HG03342 (cell line): ENCODE measurements at regions not wholly inside any gene's neighbourhood (a gene's known extent, or its start where the extent isn't known, plus 50 kb on each side); places are given as distances from the start of the nearest gene placed in this dataset.
"Not testable (repeated sequence)": the region's sequence is repeated elsewhere in the genome, so short reads cannot be mapped to it uniquely, and the experiment has no call there.

Experiments used
- ATAC-seq: cut with Tn5 transposase; IDR thresholded peaks from one replicate; pipeline ENCODE4 v1.9.1; 2021; ENCODE audit warnings: mild to moderate bottlenecking, moderate library complexity; ENCODE audit not compliant: unreplicated experiment

- ATAC-seq, result no peak
Observed at GRCh38 chr18:42445359-42445758, 490.3 kb downstream of the PIK3C3 start.

DNA sequence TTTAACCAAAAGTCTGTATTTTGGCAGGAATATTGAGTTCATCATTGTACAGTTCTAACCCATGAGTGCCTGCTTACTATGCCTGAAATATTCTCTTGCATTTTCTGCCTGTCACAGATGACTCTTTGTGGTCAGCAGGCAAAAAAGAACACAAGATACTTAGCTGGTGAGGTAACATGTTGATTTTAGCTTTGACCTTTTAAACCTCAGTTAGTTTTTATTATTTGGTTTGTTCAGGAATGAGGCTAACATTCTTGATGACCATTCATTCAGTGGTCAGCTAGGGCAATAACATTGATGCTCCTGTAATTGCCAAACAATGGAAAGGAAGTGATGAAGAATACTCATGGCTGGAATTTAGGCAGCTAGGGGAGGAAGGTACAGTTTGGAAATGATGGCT, 491.2 kb downstream of the PIK3C3 start:
- no peak for ATAC-seq

GRCh38 chr18:42447688-42448087, 492.7 kb downstream of the PIK3C3 start:
- no peak for ATAC-seq

DNA sequence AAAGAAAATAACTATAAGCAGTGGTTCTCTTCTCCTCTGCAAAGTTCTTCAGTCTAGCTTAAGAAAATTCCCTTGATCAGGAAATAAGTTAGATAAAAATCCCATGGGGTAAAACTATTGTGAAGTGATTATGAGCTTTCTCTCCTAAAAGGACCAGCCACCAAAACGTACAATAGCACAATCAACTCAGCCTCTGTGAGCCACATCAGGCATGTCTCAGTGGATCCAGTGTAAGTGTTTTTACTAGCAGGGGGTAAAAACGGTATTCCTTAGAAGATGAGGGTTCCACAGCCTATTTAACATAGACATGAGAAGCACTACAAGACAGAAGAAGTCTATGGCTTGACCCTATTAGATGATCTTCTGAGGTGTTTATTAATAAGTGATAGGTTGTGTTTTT, 503.2 kb downstream of the PIK3C3 start:
- ATAC-seq, result no peak

GRCh38 chr18:42459873-42460272, 504.8 kb downstream of the PIK3C3 start:
- ATAC-seq, result no peak

DNA sequence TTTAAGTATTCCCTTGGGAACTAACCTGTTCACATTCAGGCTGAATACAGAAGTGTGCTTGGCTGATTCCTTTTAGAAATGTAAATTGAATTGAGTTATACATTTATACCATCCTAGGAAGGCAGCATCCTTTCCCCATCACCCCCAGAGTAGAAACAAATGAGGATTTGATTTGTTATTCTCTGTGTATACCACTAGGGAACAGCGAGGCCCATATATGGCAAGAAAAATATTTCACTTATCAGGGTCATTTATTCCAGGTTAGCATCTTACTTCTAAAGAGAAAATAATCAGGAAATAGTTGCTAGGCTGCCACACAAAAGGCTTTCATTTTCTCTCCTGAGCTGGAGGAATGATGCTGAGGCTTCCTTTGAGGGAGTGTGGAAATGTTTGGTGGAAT, 516.9 kb downstream of the PIK3C3 start:
- no peak for ATAC-seq

GRCh38 chr18:42473611-42474010, 518.6 kb downstream of the PIK3C3 start:
- no peak for ATAC-seq

DNA sequence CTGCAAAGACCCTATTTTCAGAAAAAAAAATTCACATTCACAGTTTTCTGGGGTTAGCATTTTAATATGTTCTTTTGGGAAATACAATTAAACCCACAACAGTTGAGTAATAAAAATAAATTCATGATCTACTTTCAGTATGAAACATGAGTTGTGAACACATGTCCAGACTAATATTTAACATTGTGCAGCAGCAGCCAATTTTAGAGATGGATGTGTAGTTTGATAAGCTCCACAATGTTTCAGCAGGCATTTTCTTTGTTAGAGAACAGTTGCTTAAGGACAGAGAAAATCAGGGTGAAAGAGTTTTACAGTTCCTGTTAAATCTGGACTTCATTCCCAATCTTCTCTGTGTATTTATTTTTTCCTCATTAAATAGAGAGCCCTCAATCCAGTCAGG, 519.5 kb downstream of the PIK3C3 start:
- ATAC-seq, result no peak

- ATAC-seq, result no peak
Observed at GRCh38 chr18:42475157-42475556, 520.1 kb downstream of the PIK3C3 start.

GRCh38 chr18:42477267-42477666, 522.2 kb downstream of the PIK3C3 start:
- ATAC-seq, result no peak

GRCh38 chr18:42480441-42480840, 525.4 kb downstream of the PIK3C3 start:
- no peak for ATAC-seq

GRCh38 chr18:42484648-42485047, 529.6 kb downstream of the PIK3C3 start:
- ATAC-seq, result no peak

DNA sequence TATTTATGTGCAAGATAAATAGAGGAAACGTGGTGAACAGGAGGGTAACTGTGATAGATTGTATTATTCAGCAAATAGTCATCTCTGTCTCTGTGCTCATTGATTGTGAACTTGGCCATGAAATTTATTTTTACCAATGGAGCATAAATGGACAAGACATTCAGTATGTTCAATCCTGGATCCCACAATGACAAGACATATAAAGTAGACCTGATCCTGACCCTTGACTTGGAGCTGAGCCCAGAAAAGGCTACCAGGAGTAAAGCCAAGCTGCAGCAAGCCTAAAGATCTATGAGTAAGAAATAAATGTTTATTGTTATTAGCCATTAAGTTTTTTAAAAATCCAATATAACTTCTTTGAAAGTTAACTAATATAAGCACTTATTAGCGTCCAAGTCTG, 531.2 kb downstream of the PIK3C3 start:
- ATAC-seq, result no peak

DNA sequence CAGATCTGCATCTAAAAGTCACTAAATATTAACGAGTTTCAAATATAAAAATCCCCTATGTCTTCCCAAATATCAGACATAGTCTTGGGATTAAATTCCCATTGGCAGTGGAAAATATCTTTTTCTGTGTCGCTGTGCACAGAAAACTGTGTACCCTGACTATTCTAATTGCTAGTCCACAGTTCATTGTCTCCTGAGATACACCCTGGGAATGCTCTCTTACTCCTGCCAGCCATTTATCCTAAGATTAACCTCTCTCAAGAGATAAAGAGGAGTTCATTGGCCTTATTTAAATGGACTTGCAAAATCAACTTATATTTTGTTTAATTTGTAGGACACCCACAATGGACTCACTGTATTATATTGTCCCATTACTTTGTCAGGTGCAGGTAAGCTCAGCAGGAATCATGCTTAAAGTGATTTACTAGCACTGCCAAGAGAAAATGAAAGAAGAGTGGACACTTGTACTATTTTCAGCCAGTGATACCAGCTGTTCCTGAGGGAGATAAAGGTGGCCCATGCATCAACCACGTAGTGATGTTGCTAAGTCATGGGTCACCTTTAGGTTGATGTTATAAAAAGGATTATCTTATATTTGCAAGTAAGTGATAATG, 553.8 kb downstream of the PIK3C3 start:
- no peak for ATAC-seq

DNA sequence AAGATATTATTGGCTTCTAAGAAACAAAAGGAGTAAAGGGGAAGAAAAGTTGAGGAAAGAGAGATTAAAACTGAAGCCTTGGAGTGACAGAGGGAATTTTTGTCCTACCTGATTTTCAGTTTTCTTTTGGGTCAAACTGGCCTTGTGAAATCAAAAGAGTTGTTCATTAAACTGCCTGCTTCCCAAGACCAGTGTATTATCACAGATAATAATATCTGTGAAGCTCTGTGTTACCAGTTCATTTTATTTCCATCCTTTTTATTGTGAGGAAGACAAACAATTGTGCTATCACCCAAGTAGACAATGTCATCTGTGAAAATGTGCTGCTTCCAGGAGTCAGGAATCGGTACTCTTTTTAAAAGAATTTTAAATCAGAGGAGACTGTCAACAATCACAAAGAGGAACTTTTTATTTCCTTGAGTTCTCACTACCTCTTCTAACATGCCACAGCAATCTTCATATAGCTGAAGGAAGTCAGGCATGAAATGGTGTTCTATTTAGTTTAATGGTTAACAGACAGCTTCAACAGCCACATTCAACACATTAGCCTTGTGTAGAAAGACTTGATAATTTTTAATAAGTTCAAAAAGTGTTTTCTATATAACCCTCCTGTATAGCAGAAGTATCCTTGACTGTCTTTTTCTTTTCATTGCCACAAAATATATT, 554.8 kb downstream of the PIK3C3 start:
- peak; percentile 91 for ATAC-seq

DNA sequence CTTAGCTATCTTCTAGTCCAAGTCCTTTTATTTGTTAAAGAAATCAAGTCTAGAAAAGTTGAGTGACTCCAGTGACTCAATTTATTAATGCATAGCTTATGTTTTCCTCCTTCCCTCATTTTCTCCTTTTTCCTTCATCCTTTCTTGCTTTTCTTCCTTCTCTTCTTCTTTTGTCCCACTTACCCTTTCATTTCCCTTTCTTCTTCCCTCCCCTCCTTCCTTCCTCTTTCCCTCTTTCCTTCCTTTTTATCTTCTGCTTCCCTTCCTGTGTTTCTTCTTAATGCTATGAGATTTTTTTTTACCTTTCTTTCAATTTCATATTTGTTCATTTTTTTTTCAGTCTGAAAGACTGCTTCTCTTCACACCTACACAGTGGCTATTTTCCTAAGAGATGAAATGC, 555.5 kb downstream of the PIK3C3 start:
- ATAC-seq, result no peak

DNA sequence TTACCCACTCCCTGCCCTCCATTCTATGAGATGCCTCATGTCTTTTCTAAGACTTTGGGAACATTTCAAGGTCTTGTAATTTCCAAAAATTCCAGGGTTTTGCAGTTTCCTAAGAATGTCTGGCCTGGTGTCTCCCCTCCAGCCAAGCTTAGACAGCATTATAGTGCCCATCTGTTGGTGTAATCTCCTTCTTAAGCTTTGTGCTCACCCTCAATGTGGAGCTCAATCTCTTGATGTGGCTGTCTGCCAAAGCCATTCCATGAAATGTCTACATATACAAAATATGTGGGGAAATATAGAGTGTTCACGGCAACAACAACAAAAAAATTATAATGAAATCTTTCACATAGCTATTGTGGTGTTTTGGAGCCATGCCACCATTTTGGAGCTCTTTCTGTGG, 558.4 kb downstream of the PIK3C3 start:
- ATAC-seq, result no peak

- ATAC-seq, result no peak
Observed at GRCh38 chr18:42514512-42514911, 559.5 kb downstream of the PIK3C3 start.

DNA sequence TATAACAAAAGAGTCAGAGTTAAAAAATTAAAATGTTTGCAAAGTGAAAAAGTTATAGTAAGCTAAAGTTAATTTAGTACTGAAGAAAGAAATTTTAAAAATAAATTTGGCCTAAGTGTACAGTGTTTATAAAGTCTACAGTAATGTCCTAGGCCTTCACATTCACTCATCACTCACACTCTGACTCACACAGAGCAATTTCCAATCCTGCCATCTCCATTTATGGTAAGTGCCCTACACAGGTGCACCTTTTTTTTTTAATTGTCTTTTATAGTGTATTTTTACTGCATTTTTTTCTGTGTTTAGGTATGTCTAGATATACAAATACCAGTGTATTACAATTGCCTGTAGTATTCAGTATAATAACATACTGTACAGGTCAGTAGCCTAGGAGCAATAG, 562.9 kb downstream of the PIK3C3 start:
- ATAC-seq, result no peak

DNA sequence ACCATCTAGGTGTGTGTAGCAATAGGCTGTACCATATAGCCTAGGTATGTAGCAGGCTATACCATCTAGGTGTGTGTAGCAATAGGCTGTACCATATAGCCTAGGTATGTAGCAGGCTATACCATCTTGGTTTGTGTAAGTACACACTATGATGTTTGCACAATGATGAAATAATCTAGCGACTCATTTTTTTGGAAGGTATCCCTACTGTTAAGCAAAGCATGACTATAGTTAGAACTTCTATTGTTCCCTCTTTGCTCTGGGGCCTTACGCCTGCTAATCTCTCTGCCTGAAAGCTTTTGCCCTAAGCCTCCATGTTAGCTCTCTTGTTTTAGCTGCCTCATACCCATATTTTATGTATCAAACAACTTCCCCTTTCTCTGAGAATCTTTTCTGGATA, 563.3 kb downstream of the PIK3C3 start:
- not testable (repeated sequence) for ATAC-seq

- ATAC-seq, result no peak
Observed at GRCh38 chr18:42520138-42520537, 565.1 kb downstream of the PIK3C3 start.

DNA sequence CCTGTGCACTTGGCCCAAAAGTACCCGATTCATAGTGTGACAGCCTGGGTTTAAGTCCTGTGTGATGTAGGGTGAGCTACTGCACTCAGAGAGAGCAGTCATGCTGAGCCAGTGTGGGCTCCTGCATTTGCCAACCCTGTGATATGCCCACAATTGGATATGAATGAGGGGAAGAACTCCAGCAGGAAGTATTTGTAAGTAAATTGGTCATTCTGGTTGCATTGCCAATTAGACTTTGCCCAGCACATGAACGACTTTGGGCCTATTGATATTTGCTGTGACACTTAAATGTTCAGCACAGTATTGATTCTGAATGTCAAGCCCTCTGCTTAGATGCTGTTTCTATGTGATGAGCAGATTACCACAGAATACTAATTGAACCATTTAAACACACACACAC, 570.9 kb downstream of the PIK3C3 start:
- no peak for ATAC-seq

DNA sequence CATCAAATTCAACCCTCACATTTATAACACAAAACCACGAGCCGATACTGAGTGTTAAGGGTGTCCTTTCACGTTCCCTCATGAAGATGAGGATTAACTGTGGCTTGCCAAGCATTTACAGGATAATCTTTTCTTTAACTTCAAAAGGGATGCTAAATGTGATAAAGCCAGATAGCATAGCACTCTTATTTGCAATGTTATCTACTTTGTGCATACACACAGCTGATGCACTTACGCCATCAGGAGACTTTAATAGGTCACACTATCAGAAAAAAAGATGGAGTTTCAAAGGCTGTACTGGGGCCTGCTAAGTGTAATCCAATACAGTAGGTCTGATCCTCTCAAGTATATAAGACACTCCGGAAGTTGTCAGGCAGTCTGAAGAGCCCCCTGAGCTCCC, 572.7 kb downstream of the PIK3C3 start:
- ATAC-seq, result no peak
